HG03175 (cell line): ENCODE measurements at regions not wholly inside any gene's neighbourhood (a gene's known extent, or its start where the extent isn't known, plus 50 kb on each side); places are given as distances from the start of the nearest gene placed in this dataset.
"Not testable (repeated sequence)": the region's sequence is repeated elsewhere in the genome, so short reads cannot be mapped to it uniquely, and the experiment has no call there.

Source experiments
- ATAC-seq: cut with Tn5 transposase; IDR thresholded peaks from one replicate; pipeline ENCODE4 v1.9.1; 2021; ENCODE audit warnings: mild to moderate bottlenecking, moderate library complexity; ENCODE audit not compliant: unreplicated experiment

GRCh38 chr7:115793958-115794702 is 236.4 kb downstream of the TFEC start:
- ATAC-seq, result no peak

GRCh38 chr7:115789901-115790300 is 240.7 kb downstream of the TFEC start:
- ATAC-seq, result no peak

GRCh38 chr7:115789473-115789872 is 241.1 kb downstream of the TFEC start:
- not testable (repeated sequence) for ATAC-seq

GRCh38 chr7:115782696-115783490 is 247.7 kb downstream of the TFEC start:
- no peak for ATAC-seq

GRCh38 chr7:115779561-115779960 is 251.0 kb downstream of the TFEC start:
- no peak for ATAC-seq

- ATAC-seq, result no peak
Observed at GRCh38 chr7:115775981-115776380, 254.6 kb downstream of the TFEC start.

- no peak for ATAC-seq
Observed at GRCh38 chr7:115763347-115763746, 267.2 kb downstream of the TFEC start.

- ATAC-seq, result no peak
Observed at GRCh38 chr7:115758025-115758424, 272.5 kb downstream of the TFEC start.

- ATAC-seq, result no peak
Observed at GRCh38 chr7:115754226-115754625, 276.3 kb downstream of the TFEC start.

- ATAC-seq, result no peak
Observed at GRCh38 chr7:115749924-115750323, 280.6 kb downstream of the TFEC start.

GRCh38 chr7:115748123-115748738 is 282.3 kb downstream of the TFEC start:
- no peak for ATAC-seq

GRCh38 chr7:115747174-115747573 is 283.4 kb downstream of the TFEC start:
- peak; percentile 55 for ATAC-seq

- ATAC-seq, result no peak
Observed at GRCh38 chr7:115740043-115740442, 290.5 kb downstream of the TFEC start.

- ATAC-seq, result no peak
Observed at GRCh38 chr7:115734641-115735040, 295.9 kb downstream of the TFEC start.

- no peak for ATAC-seq
Observed at GRCh38 chr7:115731796-115732471, 298.6 kb downstream of the TFEC start.

GRCh38 chr7:115728518-115728917 is 302.0 kb downstream of the TFEC start:
- ATAC-seq, result no peak

- ATAC-seq, result no peak
Observed at GRCh38 chr7:115724400-115725056, 306.0 kb downstream of the TFEC start.

GRCh38 chr7:115722302-115722977 is 308.1 kb downstream of the TFEC start:
- no peak for ATAC-seq

GRCh38 chr7:115721293-115722217 is 309.0 kb downstream of the TFEC start:
- ATAC-seq, result no peak
